ENCODE measurements at regions not wholly inside any gene's neighbourhood (a gene's known extent, or its start where the extent isn't known, plus 50 kb on each side); places are given as distances from the start of the nearest gene placed in this dataset.
"Not testable (repeated sequence)": the region's sequence is repeated elsewhere in the genome, so short reads cannot be mapped to it uniquely, and the experiment has no call there.

DNA sequence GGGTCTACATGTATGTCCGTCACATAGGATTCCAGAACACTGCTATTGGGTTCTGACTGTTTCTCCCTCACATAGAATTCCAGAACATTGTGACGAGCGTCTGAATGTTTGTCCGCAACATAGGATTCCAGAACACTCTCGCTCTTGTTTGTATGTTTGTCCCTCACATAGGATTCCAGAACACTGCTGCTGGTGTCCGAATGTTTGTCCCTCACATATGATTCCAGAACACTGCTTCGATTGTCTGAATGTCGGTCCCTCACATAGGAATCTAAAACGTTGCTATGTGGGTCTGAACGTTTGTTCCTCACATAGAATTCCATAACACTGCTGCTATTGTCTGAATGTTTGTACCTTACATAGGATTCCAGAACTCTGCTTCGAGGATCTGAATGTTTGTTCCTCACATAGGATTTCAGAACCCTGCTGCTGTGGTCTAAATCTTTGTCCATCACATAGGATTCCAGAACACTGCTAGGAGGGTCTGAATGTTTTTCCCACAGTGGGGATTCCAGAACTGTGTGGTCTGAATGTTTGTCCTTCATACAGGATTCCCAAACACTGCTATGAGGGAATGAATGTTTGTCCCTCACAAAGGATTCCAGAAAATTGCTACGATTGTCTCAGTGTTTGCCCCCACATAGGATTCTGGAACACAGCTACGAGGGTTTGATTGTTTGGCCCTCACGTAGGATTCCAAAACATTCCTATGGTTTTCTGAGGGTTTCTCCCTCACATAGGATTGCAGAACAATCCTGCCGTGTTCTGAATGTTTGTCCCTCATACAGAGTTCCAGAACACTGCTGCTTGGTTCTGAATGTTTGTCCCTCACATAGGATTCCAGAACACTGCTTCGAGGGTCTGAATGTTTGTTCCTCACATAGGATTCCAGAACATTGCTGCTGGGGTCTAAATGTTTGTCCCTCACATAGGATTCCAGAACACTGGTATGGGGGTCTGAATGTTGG lies 220.5 kb downstream of the FOXD4L6 start:
- no peak for DNase-seq (ENCODE audit: low read depth, low spot score)

GRCh38 chr9:40906879-40907278 lies 221.6 kb downstream of the FOXD4L6 start:
- DNase-seq (ENCODE audit: low read depth, low spot score): not testable (repeated sequence)

GRCh38 chr9:40892315-40892714 lies 236.2 kb downstream of the FOXD4L6 start:
- DNase-seq (ENCODE audit: low read depth, low spot score): not testable (repeated sequence)

DNA sequence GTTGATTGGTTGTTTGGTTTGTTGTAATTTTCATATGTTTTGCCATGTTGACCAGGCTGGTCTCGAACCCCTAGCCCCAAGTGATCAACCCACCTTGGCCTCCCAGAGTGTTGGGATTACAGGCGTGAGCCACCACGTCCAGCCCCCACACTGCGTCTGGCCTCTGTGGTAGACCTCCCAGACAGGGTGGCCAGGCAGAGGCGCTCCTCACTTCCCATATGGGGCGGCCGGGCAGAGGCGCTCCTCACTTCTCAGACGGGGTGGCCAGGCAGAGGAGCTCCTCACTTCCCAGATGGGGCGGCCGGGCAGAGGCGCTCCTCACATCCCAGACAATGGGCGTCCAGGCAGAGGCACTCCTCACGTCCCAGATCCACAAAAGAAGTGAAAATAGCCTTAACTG lies 242.6 kb downstream of the FOXD4L6 start:
- DNase-seq (ENCODE audit: low read depth, low spot score): not testable (repeated sequence)

DNA sequence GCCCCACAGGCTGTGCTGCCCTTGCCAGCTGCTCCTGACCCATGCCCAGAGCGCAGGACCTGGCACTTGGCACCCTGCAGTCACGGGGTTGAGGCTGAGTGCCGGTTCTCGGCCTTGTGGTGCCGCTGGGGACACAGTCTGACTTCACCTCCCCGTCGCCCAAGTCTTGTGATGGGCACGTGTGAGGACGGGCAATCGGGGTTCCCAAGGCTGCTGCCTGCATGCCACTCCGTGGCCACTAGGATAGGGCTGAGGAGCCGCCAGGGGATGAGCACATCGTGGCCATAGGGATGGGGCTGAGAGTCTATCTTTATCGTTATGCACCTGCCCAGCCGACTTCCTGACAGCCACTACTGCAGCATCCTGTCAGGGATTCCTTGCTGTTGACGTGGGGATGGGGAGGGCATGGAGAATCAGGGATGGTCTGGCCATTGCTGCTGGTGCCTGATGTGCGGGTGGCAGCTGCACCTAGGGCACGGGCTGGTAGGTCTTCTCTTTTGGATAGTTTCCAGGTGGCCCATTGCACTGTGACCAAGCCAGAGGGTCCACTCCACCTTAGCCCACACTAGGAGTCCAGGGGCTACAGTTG lies 243.5 kb downstream of the FOXD4L6 start:
- not testable (repeated sequence) for DNase-seq (ENCODE audit: low read depth, low spot score)

DNA sequence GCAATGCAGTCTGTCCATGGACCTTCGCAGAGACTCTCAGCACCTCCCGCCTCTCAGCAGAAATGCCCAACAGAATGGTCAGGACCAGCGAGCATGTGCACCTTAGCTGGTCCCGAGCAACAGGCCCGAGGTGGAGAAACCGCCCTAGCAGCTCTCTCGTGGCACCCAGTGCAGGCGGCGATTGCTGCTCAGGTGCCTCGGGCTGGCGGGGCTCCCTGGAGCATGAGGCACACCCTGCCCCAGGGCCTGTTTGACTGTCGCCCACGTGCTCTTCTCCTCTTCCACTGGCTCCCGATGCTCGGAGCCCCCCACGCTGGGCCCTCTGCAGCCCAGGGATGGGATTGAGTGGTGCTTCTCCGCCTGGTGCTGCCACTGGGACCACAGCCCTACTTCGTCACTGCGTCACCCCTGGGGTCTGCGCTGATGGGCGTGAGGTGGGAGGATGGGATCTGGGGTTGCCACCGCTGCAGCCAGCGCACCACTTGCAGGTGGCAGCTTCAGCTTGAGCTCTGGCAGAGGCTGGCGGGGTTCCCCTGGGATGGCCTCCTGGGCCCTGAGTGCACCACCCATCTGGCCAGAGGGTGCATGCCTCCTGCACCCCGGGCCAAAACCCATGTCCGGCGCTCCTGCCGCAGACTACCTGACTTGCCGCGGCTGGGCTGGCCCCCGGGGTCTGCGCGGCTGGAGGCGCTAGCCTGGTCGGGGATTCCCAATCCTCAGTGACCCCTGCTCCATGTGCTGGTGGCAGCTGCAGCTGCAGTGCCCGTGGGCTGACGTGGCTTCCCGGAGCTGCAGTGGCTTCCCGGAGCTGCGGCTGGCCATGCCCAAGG lies 244.2 kb downstream of the FOXD4L6 start:
- DNase-seq (ENCODE audit: low read depth, low spot score): no peak

GRCh38 chr9:40883423-40884071 lies 244.9 kb downstream of the FOXD4L6 start:
- DNase-seq (ENCODE audit: low read depth, low spot score): not testable (repeated sequence)

DNA sequence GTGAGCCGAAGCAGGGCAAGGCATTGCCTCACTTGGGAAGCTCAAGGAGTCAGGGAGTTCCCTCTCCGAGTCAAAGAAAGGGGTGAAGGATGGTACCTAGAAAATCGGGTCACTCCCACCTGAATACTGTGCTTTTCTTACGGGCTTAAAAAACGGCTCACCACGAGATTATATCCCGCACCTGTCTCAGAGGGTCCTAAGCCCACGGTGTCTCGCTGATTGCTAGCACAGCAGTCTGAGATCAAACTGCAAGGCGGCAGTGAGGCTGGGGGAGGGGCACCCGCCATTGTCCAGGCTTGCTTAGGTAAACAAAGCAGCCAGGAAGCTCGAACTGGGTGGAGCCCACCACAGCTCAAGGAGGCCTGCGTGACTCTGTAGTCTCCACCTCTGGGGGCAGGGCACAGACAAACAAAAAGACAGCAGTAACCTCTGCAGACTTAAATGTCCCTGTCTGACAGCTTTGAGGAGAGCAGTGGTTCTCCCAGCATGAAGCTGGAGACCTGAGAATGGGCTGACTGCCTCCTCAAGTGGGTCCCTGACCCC lies 254.7 kb downstream of the FOXD4L6 start:
- not testable (repeated sequence) for DNase-seq (ENCODE audit: low read depth, low spot score)

DNA sequence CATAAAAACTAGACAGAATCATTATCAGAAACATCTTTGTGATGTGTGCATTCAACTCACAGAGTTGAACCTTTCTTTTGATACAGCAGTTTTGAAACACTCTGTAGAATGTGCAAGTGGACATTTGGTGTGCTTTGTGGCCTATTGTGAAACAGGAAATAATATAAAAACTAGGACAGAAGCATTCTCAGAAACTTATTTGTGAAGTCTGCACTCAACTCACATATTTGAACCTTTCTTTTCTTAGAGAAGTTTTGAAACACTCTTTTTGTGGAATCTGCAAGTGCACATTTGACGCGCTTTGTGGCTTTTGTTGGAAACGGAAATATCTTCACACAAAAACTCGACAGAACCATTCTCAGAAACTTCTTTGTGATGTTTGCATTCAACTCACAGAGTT lies 260.0 kb downstream of the FOXD4L6 start:
- not testable (repeated sequence) for DNase-seq (ENCODE audit: low read depth, low spot score)

Measured in activated naive CD8-positive, alpha-beta T cell treated with anti-CD3 and anti-CD28 coated beads, Interleukin-2, amount 50 U/mL, for 16 hours (primary cell).